Stimulated activated naive CD8-positive, alpha-beta T cell treated with anti-CD3 and anti-CD28 coated beads, Interleukin-15, Interleukin-2, amounts not matched to agents 100 U/mL and 50 U/mL, for 24 hours (primary cell): ENCODE measurements at regions not wholly inside any gene's neighbourhood (a gene's known extent, or its start where the extent isn't known, plus 50 kb on each side); places are given as distances from the start of the nearest gene placed in this dataset.
"Not testable (repeated sequence)": the region's sequence is repeated elsewhere in the genome, so short reads cannot be mapped to it uniquely, and the experiment has no call there.

Source experiments
- ATAC-seq: fragments of 150-1000 bp; cut with Tn5 transposase; one replicate; pipeline ENCODE4 v1.10.0; 2021
- DNase-seq: peaks from one replicate; pipeline ENCODE4 v3.0.0; 2021

DNA sequence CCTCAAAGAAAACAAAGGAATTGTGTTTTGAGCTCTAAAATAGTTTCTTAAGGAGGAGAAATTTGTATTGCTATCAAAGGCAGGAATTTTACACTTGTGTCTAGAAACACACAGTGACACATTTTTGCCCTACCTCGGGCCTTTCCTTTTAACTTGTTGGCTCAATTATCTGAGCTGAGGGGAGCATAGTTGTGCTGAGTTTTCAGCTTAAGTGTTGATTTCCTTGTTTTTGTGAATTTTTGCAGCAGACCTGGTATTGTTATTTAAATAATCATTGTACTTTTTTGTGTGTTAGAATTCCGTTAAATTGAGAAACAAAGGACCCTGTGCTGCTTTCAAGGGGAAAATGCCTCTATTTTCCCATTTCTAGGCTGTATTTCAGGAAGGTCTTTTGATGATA lies 249.7 kb downstream of the CD83 start:
- DNase-seq: no peak

DNA sequence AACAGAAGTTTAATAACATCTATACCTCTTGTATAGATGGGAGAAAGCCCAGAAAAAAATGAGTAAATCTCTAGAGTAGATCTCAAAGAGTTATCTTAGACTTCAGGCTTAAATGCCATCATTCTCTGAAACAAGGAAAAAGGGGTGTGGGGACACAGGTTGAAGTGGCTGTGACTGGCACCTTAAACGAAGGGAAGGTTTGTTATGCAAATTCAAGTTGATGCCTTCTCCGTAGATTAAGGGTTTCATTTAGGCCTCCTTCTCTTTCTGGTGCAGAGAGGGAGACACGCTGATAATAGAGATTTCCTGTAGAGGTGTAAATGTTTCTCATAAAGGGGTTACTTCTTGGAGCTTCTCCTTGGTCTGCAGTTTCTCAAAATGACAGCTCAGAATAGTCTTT lies 252.1 kb downstream of the CD83 start:
- no peak for ATAC-seq

More for the DNA sequence above, 249.7 kb downstream of the CD83 start:
- no peak for ATAC-seq

DNA sequence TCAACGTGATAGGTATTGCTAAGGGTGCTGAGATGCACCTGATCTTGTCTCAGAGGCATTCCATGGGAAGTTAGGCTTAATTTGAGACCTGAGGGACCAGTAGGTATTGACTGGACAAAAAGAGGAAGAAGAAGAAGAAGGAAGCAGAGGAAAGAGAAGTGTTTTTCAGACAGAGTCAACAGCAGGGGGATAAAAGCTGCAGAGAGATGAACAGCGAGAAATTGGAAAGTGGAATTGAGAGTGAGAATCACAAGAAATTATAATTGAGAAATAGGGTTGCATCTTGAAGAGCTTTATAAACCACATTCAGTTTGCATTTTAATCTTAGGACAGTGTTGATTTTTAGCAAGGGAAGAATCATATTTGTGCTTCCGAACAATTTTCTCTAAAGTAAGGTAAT lies 254.0 kb downstream of the CD83 start:
- ATAC-seq: no peak
- no peak for DNase-seq

More for the DNA sequence above, 252.1 kb downstream of the CD83 start:
- no peak for DNase-seq

DNA sequence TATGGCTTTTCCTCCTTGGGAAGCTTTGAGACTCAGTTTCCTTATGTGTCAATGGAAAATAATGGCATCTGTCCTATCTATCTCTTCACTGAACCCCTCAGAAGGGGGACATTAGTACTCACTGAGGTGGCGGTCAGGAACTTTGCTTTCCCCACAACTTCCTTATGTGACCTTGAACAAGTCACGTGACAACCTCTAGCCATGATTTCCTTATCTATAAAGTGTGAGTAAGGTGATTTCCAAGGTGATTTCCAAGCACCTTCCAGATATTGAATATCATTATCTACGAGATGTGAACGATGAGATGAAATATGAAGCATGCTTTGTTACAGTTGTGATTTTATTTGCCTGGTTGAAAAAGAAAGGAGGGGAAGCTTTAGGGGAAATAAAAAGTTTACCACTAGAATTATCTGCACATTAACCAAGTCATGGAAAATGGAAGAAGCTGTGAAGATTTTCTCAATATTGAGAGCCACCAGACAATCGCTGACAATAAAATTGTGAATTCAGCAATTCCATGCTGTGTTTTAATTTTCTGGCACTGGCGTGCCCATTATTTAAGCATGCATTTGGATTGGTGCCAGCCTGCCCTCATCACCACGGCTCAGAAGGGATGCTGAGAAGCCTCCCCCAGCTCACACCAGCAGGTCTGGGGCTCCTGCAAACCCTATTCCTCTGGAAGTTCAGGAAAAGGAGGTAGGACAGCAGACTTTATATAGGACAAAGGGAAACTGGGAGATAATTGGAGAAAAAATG lies 255.3 kb downstream of the CD83 start:
- DNase-seq: no peak
- ATAC-seq: peak; percentile 15

DNA sequence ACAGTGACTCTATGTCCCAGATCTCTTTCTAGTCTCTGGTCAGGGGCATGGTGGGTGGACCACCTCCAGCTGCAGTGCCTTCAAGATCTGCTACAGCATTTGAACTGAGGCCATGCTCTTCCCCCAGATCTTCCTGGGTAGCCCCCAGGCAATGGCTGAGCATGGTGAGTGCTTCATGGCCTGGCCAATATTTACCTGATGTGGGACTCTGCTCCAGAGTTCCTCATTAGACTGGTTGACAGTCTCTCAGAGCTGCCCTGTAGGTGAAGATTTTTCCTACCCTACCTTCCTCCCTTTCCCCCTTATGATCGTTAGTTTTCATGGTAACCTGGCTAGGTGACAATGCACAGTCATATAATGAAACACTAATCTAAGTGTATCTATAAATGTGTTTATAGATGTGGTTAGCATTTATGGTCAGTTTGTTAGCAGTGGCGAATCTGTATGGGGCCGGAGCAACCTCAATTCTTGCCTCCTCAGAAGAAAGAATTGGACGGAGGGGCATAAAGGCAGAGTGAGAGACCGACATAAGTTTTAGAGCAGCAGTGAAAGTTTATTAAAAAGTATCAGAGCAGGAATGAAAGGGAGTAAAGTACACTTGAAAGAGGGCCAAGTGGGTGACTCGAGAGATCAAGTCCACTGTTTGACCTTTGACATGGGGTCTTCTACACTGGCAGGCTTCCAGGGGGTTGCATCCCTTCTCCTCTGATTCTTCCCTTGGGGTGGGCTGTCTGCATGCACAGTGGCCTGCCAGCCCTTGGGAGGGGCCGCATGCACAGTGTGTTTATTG lies 256.3 kb downstream of the CD83 start:
- no peak for DNase-seq
- ATAC-seq: no peak

DNA sequence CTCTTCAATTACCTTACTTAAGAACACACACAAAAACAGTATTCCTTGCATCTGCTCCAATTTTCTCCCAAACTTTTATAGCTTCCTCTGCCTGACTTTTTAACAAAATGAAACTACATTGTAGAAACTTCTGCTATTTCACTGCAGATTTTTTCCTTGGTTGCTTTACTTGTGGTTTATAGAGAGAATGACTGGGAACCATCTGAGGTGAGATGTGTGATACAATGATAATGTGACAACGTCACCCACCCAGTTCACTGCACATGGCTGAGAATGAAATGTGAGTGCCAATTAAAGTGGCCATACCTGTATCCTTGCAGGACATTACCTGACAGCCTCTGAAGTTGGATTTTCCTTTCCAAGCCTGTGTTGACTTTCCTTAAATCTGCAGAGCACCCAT lies 258.4 kb downstream of the CD83 start:
- no peak for DNase-seq
- ATAC-seq: peak; percentile 65

DNA sequence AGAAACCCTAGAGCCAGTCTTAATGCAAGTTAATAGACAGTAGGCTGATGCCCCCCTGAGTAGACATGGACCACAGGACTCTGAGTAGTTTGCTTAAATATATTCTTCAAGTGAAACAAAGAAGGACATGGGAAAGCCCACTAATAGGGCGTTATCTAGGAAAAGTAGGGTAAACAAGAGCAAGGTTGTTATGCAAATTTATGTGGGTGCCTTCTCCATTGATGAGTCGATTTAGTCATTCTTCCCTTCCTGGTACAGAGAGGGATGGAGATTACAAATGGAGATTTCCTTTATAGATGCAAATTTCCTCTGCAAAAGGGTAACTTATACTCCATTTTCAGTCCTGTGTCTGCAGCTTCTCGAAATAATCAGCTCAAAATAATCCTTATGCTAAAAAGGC lies 262.0 kb downstream of the CD83 start:
- no peak for ATAC-seq

DNA sequence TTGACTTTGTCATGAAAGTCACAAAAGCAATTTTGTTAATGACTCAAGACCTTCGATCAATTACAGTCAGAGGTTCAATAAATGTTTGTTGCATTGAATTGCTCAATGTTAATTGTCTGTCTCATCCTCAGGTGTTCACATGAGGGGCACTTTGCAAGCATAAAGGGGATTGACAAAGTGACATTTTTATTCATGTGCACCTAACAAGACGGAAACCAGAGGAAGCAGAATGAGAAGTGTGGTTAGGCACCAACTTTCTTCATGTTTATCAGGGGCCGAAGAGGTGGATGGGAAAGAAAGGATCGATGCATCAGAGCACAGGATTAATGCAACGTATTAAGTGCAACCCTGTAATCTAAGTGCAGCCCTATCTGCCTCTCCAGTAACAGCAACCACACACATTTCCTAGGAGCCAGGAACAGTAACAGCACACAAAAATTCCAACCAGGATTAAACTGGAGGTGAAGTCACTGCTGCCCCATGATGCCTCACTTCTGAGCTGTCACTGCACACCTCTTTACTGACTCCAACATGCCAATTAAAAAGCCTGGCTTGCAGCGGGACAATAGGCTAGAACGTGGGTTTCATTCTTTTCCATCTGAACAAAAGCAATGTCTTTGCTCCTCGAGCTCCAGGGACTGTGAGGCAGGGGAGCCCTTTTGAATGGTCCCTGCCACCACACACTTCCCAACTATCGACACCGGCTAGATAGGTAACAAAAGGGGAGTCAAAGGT lies 262.7 kb downstream of the CD83 start:
- DNase-seq (no peak), ATAC-seq (no peak)

More for the DNA sequence above, 262.0 kb downstream of the CD83 start:
- DNase-seq: no peak

DNA sequence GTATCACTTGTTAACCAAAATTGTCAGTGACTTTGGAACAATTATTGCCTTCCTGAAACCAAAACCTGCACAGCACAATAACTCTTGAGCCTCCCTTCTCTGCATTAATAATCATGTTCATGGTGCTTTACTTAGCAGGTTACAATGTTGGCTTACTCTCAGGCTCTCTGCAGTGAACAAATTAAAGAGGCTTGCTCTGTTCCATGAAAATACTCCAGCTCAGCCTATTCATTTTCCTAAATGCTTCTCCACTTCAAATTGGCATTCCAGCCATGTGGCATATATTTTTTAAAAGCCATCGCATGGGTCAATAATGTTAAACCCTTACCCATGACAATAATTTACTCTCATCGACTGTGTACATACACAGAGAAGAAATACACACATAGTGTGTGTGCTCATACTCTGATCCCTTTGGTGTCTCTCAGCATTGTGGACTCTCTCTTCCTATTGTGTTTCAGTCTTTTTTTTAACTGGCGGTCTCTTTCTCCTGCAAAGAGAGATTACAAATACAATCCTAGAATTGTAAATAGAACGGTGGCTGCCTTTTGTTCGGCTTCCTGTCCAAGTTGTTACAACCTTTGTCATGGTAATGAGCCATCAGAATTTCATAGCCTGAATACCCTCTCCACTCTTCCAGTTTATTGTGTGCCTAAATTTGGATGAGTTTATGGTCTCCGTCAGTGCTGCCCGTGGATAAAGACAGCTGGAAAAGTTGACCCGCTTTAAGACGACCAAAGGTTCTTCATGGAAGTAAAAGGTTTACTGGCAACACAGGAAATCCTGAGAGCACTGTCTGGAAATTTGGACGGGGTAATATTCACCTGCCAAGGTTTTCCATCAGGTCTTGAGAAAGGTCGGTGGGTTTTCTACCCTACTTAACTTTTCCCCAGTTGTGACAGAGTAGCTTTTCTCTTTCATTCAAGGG lies 263.6 kb downstream of the CD83 start:
- ATAC-seq: no peak
- no peak for DNase-seq

DNA sequence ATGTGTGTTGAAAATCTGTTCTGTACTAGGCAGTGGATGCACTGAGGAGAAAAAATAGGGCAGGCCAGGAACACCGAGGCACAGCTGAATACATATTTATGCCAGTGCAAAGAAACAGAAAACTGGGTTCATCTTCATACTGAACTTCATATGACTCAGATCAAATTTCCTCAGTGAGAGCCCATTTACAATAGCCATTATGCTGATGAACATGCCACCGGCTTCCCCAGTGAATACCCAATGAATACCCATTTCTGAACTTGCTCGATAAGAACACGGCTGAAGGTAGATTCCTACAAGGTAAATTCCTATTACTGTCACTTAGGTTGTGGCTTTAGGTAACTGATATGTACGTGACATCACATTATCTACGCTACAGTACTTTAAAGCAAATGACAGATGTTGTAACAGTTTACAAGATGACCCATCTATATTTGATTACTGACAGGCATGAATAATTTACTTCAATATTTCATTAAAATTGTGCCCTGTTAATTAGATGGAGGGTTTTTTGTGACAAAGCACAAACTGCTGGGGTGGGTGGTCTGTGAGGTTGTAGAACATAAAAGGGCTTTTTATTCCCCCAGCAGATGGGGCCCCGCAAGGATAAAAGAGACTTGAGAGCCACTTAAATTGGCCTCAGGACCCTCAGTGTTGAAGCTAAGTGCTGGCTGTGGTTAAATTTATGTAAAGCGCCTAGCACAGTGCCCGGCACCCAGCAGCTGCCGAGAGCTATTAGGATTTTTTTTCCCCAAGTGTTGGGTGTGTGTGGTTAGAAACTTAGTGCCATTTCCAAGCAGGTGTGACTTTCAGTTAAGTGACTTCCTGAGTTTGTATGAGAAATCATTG lies 264.5 kb downstream of the CD83 start:
- peak; percentile 61 for ATAC-seq

DNA sequence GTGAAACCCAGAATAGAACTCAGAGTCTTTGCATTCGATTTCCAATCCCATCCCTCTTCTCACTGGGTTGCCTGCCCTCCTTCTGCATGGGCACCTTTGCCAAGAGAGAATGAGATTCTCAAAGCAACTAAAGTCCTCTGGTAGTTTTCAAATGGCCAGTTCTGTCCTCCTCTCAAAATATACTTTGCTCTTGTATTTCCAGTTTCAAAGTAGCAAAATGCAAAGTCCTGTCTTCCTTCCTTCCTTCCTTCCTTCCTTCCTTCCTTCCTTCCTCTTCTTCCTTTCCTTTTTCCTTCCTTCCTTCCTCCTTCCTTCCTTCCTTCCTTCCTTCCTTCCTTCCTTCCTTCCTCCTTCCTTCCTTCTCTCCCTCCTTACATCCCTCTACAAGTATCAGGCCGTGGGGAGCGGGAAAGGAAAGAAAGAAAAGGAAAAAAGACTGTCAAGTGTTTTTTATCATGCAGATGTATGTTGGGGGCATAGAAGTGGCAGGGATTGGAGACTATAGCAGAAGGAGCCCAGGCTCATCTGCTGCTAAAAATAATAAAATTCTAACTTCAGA lies 265.2 kb downstream of the CD83 start:
- ATAC-seq (no peak), DNase-seq (no peak)

More for the DNA sequence above, 264.5 kb downstream of the CD83 start:
- DNase-seq: no peak

DNA sequence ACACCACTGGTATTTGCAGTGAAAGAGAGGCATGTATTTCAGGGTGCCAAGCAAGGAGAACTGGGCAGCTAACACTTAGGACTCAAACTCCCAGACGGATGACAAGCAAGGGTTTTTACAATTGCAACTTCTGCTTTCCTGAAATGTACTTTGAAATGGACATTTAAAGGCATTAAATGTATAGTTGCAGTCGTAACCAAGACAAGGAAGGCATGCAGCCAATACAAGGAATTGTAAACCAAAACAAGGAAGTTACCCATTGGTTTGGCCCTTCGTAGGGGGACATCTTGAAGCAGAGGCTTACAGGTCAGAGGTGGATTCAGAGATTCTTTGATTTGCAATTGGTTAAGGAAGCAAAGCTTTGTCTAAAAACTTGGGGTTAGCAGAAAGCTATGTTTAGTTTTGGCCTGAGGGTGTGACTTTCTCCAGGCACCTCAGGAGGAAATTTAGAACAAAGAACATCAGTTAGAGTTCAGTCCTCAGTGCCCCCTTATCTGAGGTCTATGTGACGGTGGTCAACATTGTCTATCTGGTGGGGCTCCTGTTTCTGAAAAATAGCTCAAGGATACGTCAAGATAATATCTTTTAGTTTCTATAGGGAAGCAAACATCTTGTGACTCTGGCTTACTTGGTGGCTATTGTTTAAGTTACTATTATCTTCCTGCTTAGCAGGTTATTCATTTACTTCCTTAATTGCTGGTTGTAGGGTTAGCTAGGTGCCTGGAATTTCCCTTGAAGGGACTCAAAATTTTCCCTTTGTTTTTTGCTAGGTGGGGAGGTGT lies 266.0 kb downstream of the CD83 start:
- no peak for DNase-seq
- no peak for ATAC-seq

DNA sequence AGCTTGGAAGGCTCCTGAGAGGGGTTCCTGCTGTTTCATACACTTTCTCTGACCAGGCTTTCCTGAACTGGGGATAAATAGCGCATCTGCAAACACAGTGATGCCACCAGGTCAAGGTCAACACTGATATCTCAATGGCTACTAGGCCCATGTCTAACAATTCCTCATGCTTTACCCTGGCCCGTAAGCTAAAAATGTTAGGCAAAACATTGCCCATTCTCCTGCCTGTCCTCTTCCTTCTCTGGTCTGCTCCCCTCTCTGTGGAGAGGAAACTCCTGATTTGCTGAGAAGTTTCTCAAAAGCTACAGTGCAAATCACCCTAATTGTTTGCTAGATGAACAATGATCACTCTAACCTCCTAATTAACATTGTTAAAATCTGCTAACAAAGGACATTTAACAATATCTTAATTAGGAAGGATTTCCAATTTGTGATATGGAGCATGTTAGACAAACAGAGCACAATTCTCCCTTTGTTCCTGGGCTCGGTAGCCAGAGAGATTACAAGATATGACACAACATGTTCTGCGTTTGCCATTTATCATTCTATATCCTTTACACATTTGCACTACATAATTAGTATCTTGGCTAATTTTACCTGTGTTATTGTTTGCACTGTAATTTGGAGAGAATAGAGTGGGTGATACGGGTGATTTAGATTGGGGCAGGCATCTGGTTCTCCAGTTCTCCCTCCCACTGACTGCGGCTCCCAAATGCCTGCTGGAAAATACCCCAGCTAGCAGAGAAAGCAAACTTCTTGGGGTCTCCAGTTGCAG lies 266.8 kb downstream of the CD83 start:
- no peak for DNase-seq
- ATAC-seq: no peak

DNA sequence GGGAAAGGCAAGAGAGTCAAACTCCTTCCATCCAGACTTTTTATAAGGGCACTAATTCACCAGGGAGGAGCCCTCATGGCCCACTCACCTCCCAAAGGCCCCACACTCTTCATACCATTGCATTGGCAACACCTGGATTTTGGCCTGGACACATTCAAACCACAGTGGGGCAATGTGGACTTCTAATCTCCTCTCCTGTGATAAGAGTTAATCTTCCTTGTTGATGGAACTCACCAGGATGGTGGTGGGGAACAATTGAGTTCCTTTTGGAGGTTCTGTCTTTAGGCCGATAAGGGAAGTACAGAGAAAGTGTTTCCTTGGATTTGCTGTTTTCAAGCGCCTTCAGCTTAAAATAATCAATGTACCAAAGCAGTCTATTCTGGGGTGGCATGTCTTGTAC lies 268.7 kb downstream of the CD83 start:
- DNase-seq: no peak
- ATAC-seq: no peak

DNA sequence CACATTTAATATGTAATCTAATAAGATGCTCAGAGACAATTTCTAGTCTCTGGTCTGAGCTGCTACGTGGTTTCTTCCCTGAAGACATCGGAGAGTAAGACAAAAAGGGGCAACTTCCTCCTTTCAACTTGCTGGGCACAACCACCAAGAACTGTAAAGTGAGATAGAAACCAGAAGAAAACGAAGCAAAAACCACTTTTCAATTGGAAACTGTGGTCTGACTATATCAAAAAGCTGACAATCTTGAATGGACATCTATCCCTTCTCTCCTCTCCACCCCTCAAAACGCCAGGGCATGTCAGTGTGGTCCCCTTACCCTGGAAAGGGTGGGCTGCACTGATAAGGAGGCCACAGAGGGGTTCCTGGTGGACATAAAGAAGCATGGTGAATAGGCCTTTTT lies 269.1 kb downstream of the CD83 start:
- DNase-seq: no peak

DNA sequence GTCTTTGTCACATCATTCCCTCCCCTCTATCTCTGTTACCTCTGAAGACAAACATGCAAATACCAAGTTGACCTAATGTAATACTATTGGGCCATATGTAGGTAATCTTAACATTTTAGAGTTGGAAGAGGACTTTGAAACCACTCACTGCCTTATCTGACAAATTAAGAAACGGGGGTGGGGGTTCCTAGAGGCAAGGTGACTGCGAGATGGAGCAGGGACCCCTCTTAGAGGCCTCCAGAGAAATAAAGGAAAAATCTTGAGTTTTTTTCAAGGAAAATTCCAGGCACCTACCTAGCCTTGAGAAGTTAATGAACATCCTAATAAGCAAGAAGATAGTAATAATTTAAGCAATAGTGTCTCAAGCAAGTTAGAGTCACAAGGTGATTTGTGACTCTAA lies 270.8 kb downstream of the CD83 start:
- ATAC-seq: no peak
- no peak for DNase-seq

More for the DNA sequence above, 269.1 kb downstream of the CD83 start:
- no peak for ATAC-seq

DNA sequence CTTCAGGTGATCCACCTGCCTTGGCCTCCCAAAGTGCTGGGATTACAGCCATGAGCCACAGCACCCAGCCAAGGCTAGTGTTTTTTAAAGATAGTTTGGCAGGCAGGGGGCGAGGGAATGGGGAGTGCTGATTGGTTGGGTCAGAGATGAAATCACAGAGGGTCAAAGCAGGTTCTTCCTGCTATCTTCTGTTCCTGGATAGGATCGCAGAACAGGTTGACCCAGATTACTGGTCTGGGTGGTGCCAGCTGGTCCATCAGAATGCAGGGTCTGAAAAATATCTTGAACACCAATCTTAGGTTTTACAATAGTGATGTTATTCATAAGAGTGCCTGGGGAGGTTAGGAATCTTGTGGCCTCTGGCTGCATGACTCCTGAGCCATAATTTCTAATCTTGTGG lies 272.2 kb downstream of the CD83 start:
- DNase-seq, ATAC-seq: not testable (repeated sequence)

DNA sequence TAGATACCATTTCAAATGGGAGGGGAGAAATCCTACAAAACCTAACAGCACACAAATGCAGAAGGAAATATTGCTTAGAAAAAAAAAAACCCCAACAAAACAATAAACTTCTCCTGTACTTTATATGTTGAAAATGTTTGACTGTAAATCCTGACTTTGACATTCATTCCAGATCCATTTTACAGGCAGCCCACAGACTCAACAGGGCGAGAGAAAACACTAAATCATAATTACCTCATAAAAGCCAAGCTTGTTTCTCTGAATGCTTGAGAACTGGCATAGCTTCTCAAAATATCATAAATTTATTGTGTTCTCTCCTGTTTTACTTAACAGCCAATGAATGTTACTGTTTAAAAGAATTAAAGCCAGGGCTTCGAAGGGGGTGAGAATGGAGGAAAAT lies 273.2 kb downstream of the CD83 start:
- ATAC-seq (no peak), DNase-seq (no peak)

DNA sequence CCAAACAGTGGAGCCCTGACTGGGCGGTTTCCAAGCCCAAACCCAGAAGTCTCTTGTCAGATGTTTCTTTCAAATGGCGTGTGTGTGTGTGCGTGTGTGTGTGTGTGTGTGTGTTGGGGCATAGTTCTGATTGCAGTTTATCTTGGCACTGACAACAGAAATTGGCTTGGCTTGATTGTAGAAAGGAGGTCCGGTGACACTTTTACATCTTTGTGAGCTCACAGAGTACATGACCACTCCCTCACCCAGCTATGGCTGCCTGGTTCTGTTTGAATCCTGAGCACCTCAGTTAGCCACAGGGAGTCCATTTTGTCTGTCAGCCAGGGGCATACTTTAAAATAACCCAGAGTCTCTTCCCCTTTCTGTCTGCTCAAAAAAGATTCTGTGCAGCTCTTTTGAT lies 276.3 kb downstream of the CD83 start:
- ATAC-seq (no peak), DNase-seq (no peak)
